Fibroblast of villous mesenchyme (primary cell): ENCODE measurements at regions not wholly inside any gene's neighbourhood (a gene's known extent, or its start where the extent isn't known, plus 50 kb on each side); places are given as distances from the start of the nearest gene placed in this dataset.

Experiments
- DNase-seq: peaks from one replicate; pipeline ENCODE4 v3.0.0-alpha.2; 2010; ENCODE audit warnings: low read depth
- H3K4me3 ChIP-seq: 2 replicates; pipeline ENCODE4 v1.5.1; 2011; ENCODE audit warnings: low read depth, mild to moderate bottlenecking, low read length
- CTCF ChIP-seq: IDR thresholded peaks from 2 replicates; pipeline ENCODE4 v1.5.1; 2012; ENCODE audit warnings: low read depth, mild to moderate bottlenecking, low read length; ENCODE audit not compliant: insufficient read depth

- no peak overlapping the region for H3K4me3 ChIP-seq
- no peak for TF ChIP-seq CTCF
- no peak for DNase-seq
These were observed 251.7 kb upstream of the SIX2 start for GRCh38 chr2:45260946-45261345.

- no peak for TF ChIP-seq CTCF
- DNase-seq, result no peak
- H3K4me3 ChIP-seq, result no peak overlapping the region
These were observed 250.4 kb upstream of the SIX2 start for GRCh38 chr2:45259547-45260160.

DNA sequence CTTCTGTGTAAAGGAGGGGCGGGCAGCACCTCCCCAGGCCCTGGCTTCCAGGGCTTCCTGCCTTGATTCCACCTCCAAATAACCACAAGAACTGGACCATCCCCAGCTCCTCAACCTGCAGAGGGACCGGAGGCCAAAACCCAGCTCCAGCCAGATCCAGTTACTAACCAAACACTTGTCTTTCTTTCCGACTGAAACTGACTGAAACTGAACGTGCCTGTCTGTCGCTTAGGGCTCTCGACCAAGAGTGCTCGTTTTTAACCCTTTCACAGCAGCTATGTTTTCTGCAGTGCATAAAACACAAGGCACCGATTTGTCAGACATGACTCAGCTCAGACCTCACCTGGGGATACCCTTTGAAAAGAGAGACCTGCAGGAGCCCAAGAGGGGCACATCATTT is 249.9 kb upstream of the SIX2 start:
- no peak for DNase-seq
- no peak for TF ChIP-seq CTCF
- no peak overlapping the region for H3K4me3 ChIP-seq

DNA sequence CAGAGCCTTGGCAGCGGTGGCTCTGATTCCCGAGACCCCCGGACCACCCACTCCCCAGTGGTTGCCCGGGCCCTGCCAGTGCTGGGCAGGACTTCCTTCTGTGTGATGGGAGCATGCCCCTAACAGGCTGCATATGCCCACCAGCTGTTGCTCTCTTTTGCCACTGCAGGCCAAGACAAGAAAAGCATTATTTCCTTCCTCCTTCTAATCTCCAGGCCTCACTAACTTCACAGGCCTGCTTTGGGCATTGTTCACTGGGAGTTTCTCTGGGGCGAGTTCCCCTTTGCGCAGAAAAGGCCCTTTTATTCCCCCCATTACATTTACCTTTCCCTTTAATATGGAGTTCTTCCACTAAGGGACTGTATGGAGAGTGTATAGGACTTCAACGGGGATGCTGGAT is 249.1 kb upstream of the SIX2 start:
- no peak for DNase-seq
- TF ChIP-seq CTCF, result no peak
- no peak overlapping the region for H3K4me3 ChIP-seq

DNA sequence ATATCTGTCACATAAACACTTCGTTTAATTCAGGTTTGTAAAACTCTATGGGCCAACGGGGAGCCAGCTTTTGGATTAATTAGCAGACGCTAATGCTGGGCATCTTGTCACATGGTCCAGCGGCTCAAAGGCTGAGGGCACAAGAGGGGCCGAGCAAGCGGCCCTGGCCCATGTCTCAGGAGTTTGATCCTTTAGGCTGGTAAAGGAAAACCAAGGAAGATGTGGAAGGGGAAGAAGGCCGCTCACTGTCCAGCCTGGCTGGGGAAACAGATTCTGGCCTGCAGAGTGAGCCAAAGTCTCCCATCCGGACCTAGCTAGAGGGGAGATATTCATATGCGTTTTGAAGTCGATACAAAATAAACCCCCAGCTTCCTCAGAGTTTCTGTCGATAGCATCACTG is 248.6 kb upstream of the SIX2 start:
- no peak overlapping the region for H3K4me3 ChIP-seq
- no peak for TF ChIP-seq CTCF
- no peak for DNase-seq

DNA sequence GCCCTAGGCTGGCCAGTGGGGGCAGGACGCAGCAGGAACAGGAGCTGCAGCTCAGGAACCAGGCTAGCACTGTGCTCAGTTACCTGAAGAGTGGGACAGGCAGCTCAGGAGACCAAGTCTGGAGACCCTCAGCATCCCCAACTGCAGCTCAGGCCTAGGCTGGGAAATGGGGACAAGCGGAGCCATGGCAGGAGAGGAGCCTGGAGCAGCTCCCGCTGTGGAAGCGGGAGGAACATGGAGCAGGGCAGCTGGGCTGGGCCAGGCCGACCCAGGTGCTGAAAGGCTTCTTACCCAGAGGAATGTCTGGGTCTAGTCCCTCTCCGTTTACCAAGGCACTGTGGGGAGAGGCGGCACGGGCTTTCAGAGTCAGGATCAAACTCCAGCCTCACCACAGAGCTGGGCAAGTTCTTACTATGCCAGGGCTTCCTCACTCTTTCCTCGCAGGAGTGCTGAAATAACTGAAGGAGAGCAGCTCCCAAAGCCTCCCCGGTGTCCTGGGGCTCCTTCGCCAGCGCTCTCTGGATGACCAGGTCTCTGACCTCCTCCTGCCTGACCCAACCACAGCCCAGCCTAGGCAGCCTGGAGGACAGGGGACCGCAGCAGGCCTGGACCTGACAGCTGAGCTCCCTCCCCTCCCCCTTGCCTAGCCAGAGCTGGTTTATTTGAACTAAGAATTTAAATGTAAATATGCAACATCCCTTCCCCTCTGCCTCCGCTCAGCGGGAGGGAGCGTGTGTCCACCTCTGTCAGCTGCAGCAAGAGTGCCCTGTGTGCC is 247.8 kb upstream of the SIX2 start:
- H3K4me3 ChIP-seq, result no peak overlapping the region
- no peak for TF ChIP-seq CTCF
- DNase-seq, result no peak
